ENCODE measurements at regions not wholly inside any gene's neighbourhood (a gene's known extent, or its start where the extent isn't known, plus 50 kb on each side); places are given as distances from the start of the nearest gene placed in this dataset.

GRCh38 chr10:35754519-35754918 is 112.4 kb upstream of the FZD8 start:
- no peak overlapping the region for H3K4me3 ChIP-seq (ENCODE audit: low read length)
- no peak for DNase-seq (ENCODE audit: low read depth, low spot score)

GRCh38 chr10:35752469-35753461 is 110.7 kb upstream of the FZD8 start:
- no peak overlapping the region for H3K4me3 ChIP-seq (ENCODE audit: low read length)
- DNase-seq (ENCODE audit: low read depth, low spot score) = no peak

GRCh38 chr10:35751347-35751746 is 109.3 kb upstream of the FZD8 start:
- H3K4me3 ChIP-seq (ENCODE audit: low read length) = no peak overlapping the region
- DNase-seq (ENCODE audit: low read depth, low spot score) = no peak

- no peak overlapping the region for H3K4me3 ChIP-seq (ENCODE audit: low read length)
- no peak for DNase-seq (ENCODE audit: low read depth, low spot score)
These were observed 107.1 kb upstream of the FZD8 start for GRCh38 chr10:35749230-35749629.

GRCh38 chr10:35745617-35746403 is 103.7 kb upstream of the FZD8 start:
- no peak overlapping the region for H3K4me3 ChIP-seq (ENCODE audit: low read length)
- DNase-seq (ENCODE audit: low read depth, low spot score) = no peak

GRCh38 chr10:35743851-35744250 is 101.8 kb upstream of the FZD8 start:
- no peak for DNase-seq (ENCODE audit: low read depth, low spot score)
- H3K4me3 ChIP-seq (ENCODE audit: low read length) = no peak overlapping the region

- H3K4me3 ChIP-seq (ENCODE audit: low read length) = no peak overlapping the region
- DNase-seq (ENCODE audit: low read depth, low spot score) = no peak
These were observed 101.3 kb upstream of the FZD8 start for GRCh38 chr10:35743351-35743750.

- DNase-seq (ENCODE audit: low read depth, low spot score) = no peak
- no peak overlapping the region for H3K4me3 ChIP-seq (ENCODE audit: low read length)
These were observed 97.9 kb upstream of the FZD8 start for GRCh38 chr10:35739998-35740397.

GRCh38 chr10:35735412-35735811 is 93.3 kb upstream of the FZD8 start:
- no peak overlapping the region for H3K4me3 ChIP-seq (ENCODE audit: low read length)
- DNase-seq (ENCODE audit: low read depth, low spot score) = no peak

- H3K4me3 ChIP-seq (ENCODE audit: low read length) = no peak overlapping the region
- no peak for DNase-seq (ENCODE audit: low read depth, low spot score)
These were observed 89.7 kb upstream of the FZD8 start for GRCh38 chr10:35731828-35732227.

GRCh38 chr10:35728341-35728740 is 86.2 kb upstream of the FZD8 start:
- no peak for DNase-seq (ENCODE audit: low read depth, low spot score)
- H3K4me3 ChIP-seq (ENCODE audit: low read length) = no peak overlapping the region

- DNase-seq (ENCODE audit: low read depth, low spot score) = no peak
- no peak overlapping the region for H3K4me3 ChIP-seq (ENCODE audit: low read length)
These were observed 84.8 kb upstream of the FZD8 start for GRCh38 chr10:35726846-35727245.

- no peak overlapping the region for H3K4me3 ChIP-seq (ENCODE audit: low read length)
These were observed 81.9 kb upstream of the FZD8 start for GRCh38 chr10:35723992-35724391.

GRCh38 chr10:35723059-35723458 is 81.0 kb upstream of the FZD8 start:
- H3K4me3 ChIP-seq (ENCODE audit: low read length) = no peak overlapping the region
- no peak for DNase-seq (ENCODE audit: low read depth, low spot score)

More at GRCh38 chr10:35723992-35724391, 81.9 kb upstream of the FZD8 start:
- DNase-seq (ENCODE audit: low read depth, low spot score) = no peak

- no peak for DNase-seq (ENCODE audit: low read depth, low spot score)
- no peak overlapping the region for H3K4me3 ChIP-seq (ENCODE audit: low read length)
These were observed 80.5 kb upstream of the FZD8 start for GRCh38 chr10:35722636-35723035.

- DNase-seq (ENCODE audit: low read depth, low spot score) = no peak
- no peak overlapping the region for H3K4me3 ChIP-seq (ENCODE audit: low read length)
These were observed 80.1 kb upstream of the FZD8 start for GRCh38 chr10:35722226-35722625.

GRCh38 chr10:35720366-35720765 is 78.3 kb upstream of the FZD8 start:
- DNase-seq (ENCODE audit: low read depth, low spot score) = no peak
- no peak overlapping the region for H3K4me3 ChIP-seq (ENCODE audit: low read length)

- no peak overlapping the region for H3K4me3 ChIP-seq (ENCODE audit: low read length)
- no peak for DNase-seq (ENCODE audit: low read depth, low spot score)
These were observed 74.7 kb upstream of the FZD8 start for GRCh38 chr10:35716776-35717175.

- H3K4me3 ChIP-seq (ENCODE audit: low read length) = no peak overlapping the region
- DNase-seq (ENCODE audit: low read depth, low spot score) = no peak
These were observed 70.4 kb upstream of the FZD8 start for GRCh38 chr10:35712486-35712885.

Measured in Jurkat, Clone E6-1 (cell line).